CD4-positive, alpha-beta T cell (primary cell): ENCODE measurements at regions not wholly inside any gene's neighbourhood (a gene's known extent, or its start where the extent isn't known, plus 50 kb on each side); places are given as distances from the start of the nearest gene placed in this dataset.

ENCODE experiments used
- ATAC-seq: fragments of 200-7000 bp; cut with Tn5 transposase; one replicate; pipeline ENCODE4 v1.10.0; 2022; ENCODE audit warnings: mild to moderate bottlenecking; ENCODE audit not compliant: poor library complexity
- CTCF ChIA-PET: fragments of 350-600 bp; sonication (Branson Sonifier 250); formaldehyde crosslinking; loops from one replicate; lab custom pipeline; 2021; ENCODE audit warnings: antibody characterized with exemption, inconsistent platforms; lab: Charles Lee
- POLR2A ChIA-PET: fragments of 350-600 bp; sonication (Branson Sonifier 250); formaldehyde crosslinking; loops from one replicate; lab custom pipeline; 2021; ENCODE audit warnings: antibody characterized with exemption, inconsistent platforms; lab: Charles Lee
- DNase-seq, 14 experiments: peaks; one replicate each; pipeline ENCODE4 v3.0.0-alpha.2; 2013 to 2020; ENCODE audit warnings: mixed read lengths in 2 of 14
- H3K27ac ChIP-seq, 2 donors: one replicate each; pipeline versions ENCODE4 v1.5.1 to v1.7.0; 2013; ENCODE audit warnings: low read length in 2 of 2, low read depth in 1 of 2, mild to moderate bottlenecking in 1 of 2
- H3K27me3 ChIP-seq, 2 experiments: 1 replicate in 1 of 2; 2 replicates in 1 of 2; pipeline versions ENCODE4 v1.6.1 to v1.7.0; 2013; ENCODE audit warnings: low read length in 2 of 2, control low read depth in 1 of 2, mild to moderate bottlenecking in 1 of 2, moderate library complexity in 1 of 2; ENCODE audit not compliant: insufficient read depth in 2 of 2, control insufficient read depth in 1 of 2
- H3K36me3 ChIP-seq: one replicate; pipeline ENCODE4 v1.6.1; 2013; ENCODE audit warnings: low read length, control low read depth; ENCODE audit not compliant: insufficient read depth
- H3K4me1 ChIP-seq: one replicate; pipeline ENCODE4 v1.6.1; 2013; ENCODE audit warnings: low read length, control low read depth; ENCODE audit not compliant: insufficient read depth
- H3K4me3 ChIP-seq: one replicate; pipeline ENCODE4 v1.5.1; 2013; ENCODE audit warnings: mild to moderate bottlenecking, low read length, moderate library complexity
- H3K9me3 ChIP-seq, 2 experiments: 1 replicate in 1 of 2; 2 replicates in 1 of 2; pipeline versions ENCODE4 v1.6.1 to v1.7.0; 2013; ENCODE audit warnings: low read length in 2 of 2, mild to moderate bottlenecking in 2 of 2, control low read depth in 1 of 2, moderate library complexity in 1 of 2; ENCODE audit not compliant: control insufficient read depth in 1 of 2, insufficient read depth in 1 of 2
- H3K27ac Mint-ChIP-seq: one replicate; pipeline ENCODE4 v1.8.0; 2020; ENCODE audit warnings: mixed read lengths
- H3K27me3 Mint-ChIP-seq: one replicate; pipeline ENCODE4 v1.8.0; 2021; ENCODE audit warnings: mixed read lengths
- H3K36me3 Mint-ChIP-seq: one replicate; pipeline ENCODE4 v1.8.0; 2021; ENCODE audit warnings: low read depth, mixed read lengths
- H3K4me1 Mint-ChIP-seq: one replicate; pipeline ENCODE4 v1.8.0; 2021; ENCODE audit warnings: low read depth, mixed read lengths
- H3K4me3 Mint-ChIP-seq: one replicate; pipeline ENCODE4 v1.8.0; 2020; ENCODE audit warnings: mild to moderate bottlenecking, mixed read lengths
- H3K9me3 Mint-ChIP-seq: one replicate; pipeline ENCODE4 v1.8.0; 2020; ENCODE audit warnings: mixed read lengths
- intact Hi-C, 2 experiments: fragments of 100-400 bp; cut with DNase I in 1 of 2; cut with micrococcal nuclease in 1 of 2; formaldehyde crosslinking; loops; one replicate each; pipeline versions ENCODE4 v1.15.1 to v1.9.0; 2023 to 2025; cut with DNase I, micrococcal nuclease
- TF ChIP-seq, protein P1 (sequence below): fragments of 200-600 bp; IDR thresholded peaks from one replicate; pipeline ENCODE4 v1.8.0; 2022; ENCODE audit warnings: antibody characterized with exemption, mild to moderate bottlenecking

GRCh38 chr13:103315711-103316110, 249.5 kb upstream of the SLC10A2 start:
- Mint-ChIP-seq H3K4me3 (no peak overlapping the region), H3K9me3 (peaks cover 8% of the 10 kb centered on the region), H3K27ac (no peak overlapping the region), H3K27me3 (no peaks in the 10 kb centered on the region), H3K36me3 (no peaks in the 10 kb centered on the region), H3K4me1 (no peaks in the 10 kb centered on the region)
- Histone ChIP-seq H3K36me3 (no peaks in the 10 kb centered on the region), H3K27me3 (no peaks in the 10 kb centered on the region), H3K4me1 (no peaks in the 10 kb centered on the region), H3K9me3 (no peaks in the 10 kb centered on the region), H3K4me3 (no peak overlapping the region), H3K27ac (no peak overlapping the region)
- POLR2A ChIA-PET, result no interaction called here
- no peak for ATAC-seq
- intact Hi-C loops, result no loop called here
- no peak for DNase-seq
- CTCF ChIA-PET, result no interaction called here
- TF ChIP-seq, protein P1, sequence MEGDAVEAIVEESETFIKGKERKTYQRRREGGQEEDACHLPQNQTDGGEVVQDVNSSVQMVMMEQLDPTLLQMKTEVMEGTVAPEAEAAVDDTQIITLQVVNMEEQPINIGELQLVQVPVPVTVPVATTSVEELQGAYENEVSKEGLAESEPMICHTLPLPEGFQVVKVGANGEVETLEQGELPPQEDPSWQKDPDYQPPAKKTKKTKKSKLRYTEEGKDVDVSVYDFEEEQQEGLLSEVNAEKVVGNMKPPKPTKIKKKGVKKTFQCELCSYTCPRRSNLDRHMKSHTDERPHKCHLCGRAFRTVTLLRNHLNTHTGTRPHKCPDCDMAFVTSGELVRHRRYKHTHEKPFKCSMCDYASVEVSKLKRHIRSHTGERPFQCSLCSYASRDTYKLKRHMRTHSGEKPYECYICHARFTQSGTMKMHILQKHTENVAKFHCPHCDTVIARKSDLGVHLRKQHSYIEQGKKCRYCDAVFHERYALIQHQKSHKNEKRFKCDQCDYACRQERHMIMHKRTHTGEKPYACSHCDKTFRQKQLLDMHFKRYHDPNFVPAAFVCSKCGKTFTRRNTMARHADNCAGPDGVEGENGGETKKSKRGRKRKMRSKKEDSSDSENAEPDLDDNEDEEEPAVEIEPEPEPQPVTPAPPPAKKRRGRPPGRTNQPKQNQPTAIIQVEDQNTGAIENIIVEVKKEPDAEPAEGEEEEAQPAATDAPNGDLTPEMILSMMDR, result no peak

GRCh38 chr13:103312467-103312866, 246.2 kb upstream of the SLC10A2 start:
- no peaks in the 10 kb centered on the region for H3K9me3 ChIP-seq
- no peaks in the 10 kb centered on the region for H3K27me3 Mint-ChIP-seq
- no peaks in the 10 kb centered on the region for H3K4me1 ChIP-seq
- no peak overlapping the region for H3K4me3 ChIP-seq
- no peaks in the 10 kb centered on the region for H3K36me3 ChIP-seq
- no peaks in the 10 kb centered on the region for H3K4me1 Mint-ChIP-seq
- H3K9me3 Mint-ChIP-seq, result peaks cover 8% of the 10 kb centered on the region
- no peak overlapping the region for H3K4me3 Mint-ChIP-seq
- no peaks in the 10 kb centered on the region for H3K27me3 ChIP-seq
- H3K36me3 Mint-ChIP-seq, result no peaks in the 10 kb centered on the region
- TF ChIP-seq, protein P1, result no peak
- DNase-seq (no peak), ATAC-seq (no peak)
- ChIA-PET POLR2A (no interaction called here), CTCF (no interaction called here)
- no peak overlapping the region for H3K27ac Mint-ChIP-seq
- H3K27ac ChIP-seq, result no peak overlapping the region
- intact Hi-C loops, result no loop called here

DNA sequence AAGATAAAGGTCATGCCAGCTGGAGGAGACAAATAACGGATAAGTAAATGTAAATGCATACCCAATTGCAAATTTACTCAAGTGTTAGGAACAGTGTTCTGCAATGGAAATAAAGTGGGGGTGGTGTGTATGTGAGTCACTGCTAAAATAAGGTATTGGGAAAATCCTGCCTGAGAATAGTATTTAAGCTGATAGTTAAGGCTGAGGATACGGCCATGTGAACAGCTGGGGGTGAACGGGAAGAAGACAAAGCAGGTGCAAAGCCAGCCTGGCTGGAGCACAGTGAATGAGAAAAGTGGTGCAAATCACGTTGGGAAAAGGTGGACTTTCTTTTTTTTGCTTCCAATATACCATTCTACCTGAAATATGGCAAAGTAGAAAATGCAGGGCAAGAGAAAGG, 242.4 kb upstream of the SLC10A2 start:
- no peaks in the 10 kb centered on the region for H3K9me3 ChIP-seq
- CTCF ChIA-PET, result no interaction called here
- no peaks in the 10 kb centered on the region for H3K36me3 Mint-ChIP-seq
- H3K36me3 ChIP-seq, result no peaks in the 10 kb centered on the region
- H3K4me3 Mint-ChIP-seq, result no peak overlapping the region
- no peaks in the 10 kb centered on the region for H3K27me3 ChIP-seq
- H3K27ac ChIP-seq, result no peak overlapping the region
- H3K4me3 ChIP-seq, result no peak overlapping the region
- H3K27ac Mint-ChIP-seq, result no peak overlapping the region
- H3K4me1 Mint-ChIP-seq, result no peaks in the 10 kb centered on the region
- TF ChIP-seq, protein P1, result no peak
- no peaks in the 10 kb centered on the region for H3K4me1 ChIP-seq
- POLR2A ChIA-PET, result no interaction called here
- H3K9me3 Mint-ChIP-seq, result peaks cover 6% of the 10 kb centered on the region
- no peak for ATAC-seq
- intact Hi-C loops, result no loop called here
- H3K27me3 Mint-ChIP-seq, result no peaks in the 10 kb centered on the region
- DNase-seq, result no peak
